SU-DHL-6 (cell line): ENCODE measurements at regions not wholly inside any gene's neighbourhood (a gene's known extent, or its start where the extent isn't known, plus 50 kb on each side); places are given as distances from the start of the nearest gene placed in this dataset.

Experiments
- H2AFZ ChIP-seq: fragments of 200-600 bp; sonication (generic); 2 replicates; pipeline ENCODE4 v1.6.1; 2014; ENCODE audit warnings: low read depth, mild to moderate bottlenecking, moderate library complexity, mixed read lengths, antibody characterized with exemption, low read length; ENCODE audit not compliant: severe bottlenecking
- H3F3A ChIP-seq: fragments of 200-600 bp; shearing (Covaris generic); 2 replicates; pipeline ENCODE4 v1.6.0; 2016; ENCODE audit warnings: antibody characterized with exemption, mild to moderate bottlenecking; ENCODE audit not compliant: insufficient read depth
- H3K27ac ChIP-seq: fragments of 200-600 bp; sonication (generic); 2 replicates; pipeline ENCODE4 v1.5.1; 2016; ENCODE audit warnings: low read depth, mild to moderate bottlenecking, low read length, moderate library complexity, mixed read lengths
- H3K27me3 ChIP-seq: fragments of 200-600 bp; sonication (generic), shearing (Covaris generic); 2 replicates; pipeline ENCODE4 v1.6.0; 2014; ENCODE audit warnings: mild to moderate bottlenecking, low read length
- H3K36me3 ChIP-seq: fragments of 200-600 bp; sonication (generic); 2 replicates; pipeline ENCODE4 v1.6.1; 2014; ENCODE audit warnings: mild to moderate bottlenecking, low read length, mixed read lengths
- H3K4me2 ChIP-seq: fragments of 300-600, 200-600 bp; shearing (Covaris generic), sonication (generic); 2 replicates; pipeline ENCODE4 v1.6.0; 2014; ENCODE audit warnings: low read length, low read depth, mild to moderate bottlenecking; ENCODE audit not compliant: poor library complexity, severe bottlenecking
- H3K4me3 ChIP-seq: fragments of 200-600 bp; sonication (generic); 2 replicates; pipeline ENCODE4 v1.5.1; 2014; ENCODE audit warnings: antibody characterized with exemption, low read length, mild to moderate bottlenecking, mixed read lengths; ENCODE audit not compliant: insufficient read depth, poor library complexity, severe bottlenecking
- H3K79me2 ChIP-seq: fragments of 200-600 bp; sonication (generic); 2 replicates; pipeline ENCODE4 v1.6.1; 2014; ENCODE audit warnings: mild to moderate bottlenecking, low read length, moderate library complexity; ENCODE audit not compliant: insufficient read depth
- H3K9ac ChIP-seq: fragments of 200-600 bp; sonication (generic); 2 replicates; pipeline ENCODE4 v1.7.0; 2014; ENCODE audit warnings: mild to moderate bottlenecking, low read length
- H3K9me2 ChIP-seq: fragments of 200-600 bp; sonication (generic); replicated peaks from 2 replicates; pipeline ENCODE4 v1.6.1; 2014; ENCODE audit warnings: low read length; ENCODE audit not compliant: insufficient read depth
- H3K9me3 ChIP-seq: fragments of 200-600 bp; sonication (generic); 2 replicates; pipeline ENCODE4 v1.6.1; 2014; ENCODE audit warnings: low read length, mixed read lengths; ENCODE audit not compliant: insufficient read depth
- H4K20me1 ChIP-seq: fragments of 200-600 bp; sonication (generic); 2 replicates; pipeline ENCODE4 v1.6.1; 2014; ENCODE audit warnings: low read depth, mild to moderate bottlenecking, antibody characterized with exemption, low read length, moderate library complexity, mixed read lengths
- EZH2phosphoT487 ChIP-seq: fragments of 200-600 bp; sonication (generic), shearing (Covaris generic); conservative IDR thresholded peaks from 2 replicates; pipeline ENCODE4 v1.6.1; 2018; ENCODE audit warnings: mild to moderate bottlenecking, antibody characterized with exemption, low read length, moderate library complexity, mixed read lengths
- TF ChIP-seq, protein P1 (sequence below): fragments of 200-600 bp; sonication (generic); IDR thresholded peaks from one replicate; pipeline ENCODE4 v1.5.1; 2017; ENCODE audit warnings: antibody characterized with exemption, mild to moderate bottlenecking, low read length, moderate library complexity; ENCODE audit not compliant: insufficient read depth, poor library complexity, severe bottlenecking

DNA sequence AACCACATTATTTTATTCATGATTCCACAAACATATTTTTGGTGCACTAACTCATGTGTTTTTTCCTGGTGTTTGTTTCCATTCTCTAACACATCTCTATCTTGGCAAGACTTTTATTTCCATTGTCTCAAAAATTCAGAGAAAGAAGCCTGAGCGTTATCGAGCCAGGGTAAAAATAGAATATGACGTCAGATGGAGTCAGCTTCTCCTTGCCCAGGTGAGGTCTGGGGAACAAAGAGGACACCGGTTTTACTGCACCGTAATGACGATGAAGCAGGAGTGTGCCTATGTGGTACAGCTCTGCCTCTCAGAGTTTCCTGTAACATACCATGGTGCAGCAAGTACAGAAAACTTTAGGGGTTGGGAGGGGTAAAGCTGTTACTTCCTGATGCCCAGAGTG lies 661.6 kb downstream of the PLCL1 start:
- Histone ChIP-seq H3K36me3 (no peaks in the 10 kb centered on the region), H2AFZ (no peak overlapping the region), H3K27ac (no peak overlapping the region), H3F3A (no peaks in the 10 kb centered on the region), H3K9me3 (no peaks in the 10 kb centered on the region), H3K9me2 (no peaks in the 10 kb centered on the region), H3K79me2 (no peaks in the 10 kb centered on the region), H3K4me3 (no peak overlapping the region), H3K4me2 (no peak overlapping the region), H4K20me1 (no peaks in the 10 kb centered on the region), H3K9ac (no peak overlapping the region), H3K27me3 (no peaks in the 10 kb centered on the region)
- TF ChIP-seq EZH2phosphoT487: no peak
- TF ChIP-seq, protein P1, sequence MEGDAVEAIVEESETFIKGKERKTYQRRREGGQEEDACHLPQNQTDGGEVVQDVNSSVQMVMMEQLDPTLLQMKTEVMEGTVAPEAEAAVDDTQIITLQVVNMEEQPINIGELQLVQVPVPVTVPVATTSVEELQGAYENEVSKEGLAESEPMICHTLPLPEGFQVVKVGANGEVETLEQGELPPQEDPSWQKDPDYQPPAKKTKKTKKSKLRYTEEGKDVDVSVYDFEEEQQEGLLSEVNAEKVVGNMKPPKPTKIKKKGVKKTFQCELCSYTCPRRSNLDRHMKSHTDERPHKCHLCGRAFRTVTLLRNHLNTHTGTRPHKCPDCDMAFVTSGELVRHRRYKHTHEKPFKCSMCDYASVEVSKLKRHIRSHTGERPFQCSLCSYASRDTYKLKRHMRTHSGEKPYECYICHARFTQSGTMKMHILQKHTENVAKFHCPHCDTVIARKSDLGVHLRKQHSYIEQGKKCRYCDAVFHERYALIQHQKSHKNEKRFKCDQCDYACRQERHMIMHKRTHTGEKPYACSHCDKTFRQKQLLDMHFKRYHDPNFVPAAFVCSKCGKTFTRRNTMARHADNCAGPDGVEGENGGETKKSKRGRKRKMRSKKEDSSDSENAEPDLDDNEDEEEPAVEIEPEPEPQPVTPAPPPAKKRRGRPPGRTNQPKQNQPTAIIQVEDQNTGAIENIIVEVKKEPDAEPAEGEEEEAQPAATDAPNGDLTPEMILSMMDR: no peak

DNA sequence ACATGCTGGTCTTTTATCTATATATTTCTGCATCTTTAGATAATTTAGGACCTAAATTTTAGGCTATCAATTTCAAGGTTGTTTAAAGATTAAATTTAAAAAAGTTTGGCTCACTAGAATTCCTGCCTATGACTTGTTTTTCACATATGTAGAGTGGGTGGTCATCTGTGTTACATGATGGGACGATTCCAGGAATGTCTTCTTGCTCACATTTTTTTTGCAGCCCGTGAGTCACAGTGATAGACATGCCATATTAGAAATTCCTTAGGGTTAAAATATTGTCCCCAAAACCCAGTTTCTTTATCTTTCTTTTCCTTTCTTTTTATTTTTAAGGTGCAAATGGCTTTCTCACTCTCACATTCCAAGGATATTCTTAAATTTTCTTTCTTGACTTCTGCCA lies 652.0 kb downstream of the PLCL1 start:
- Histone ChIP-seq H3K4me2 (no peak overlapping the region), H4K20me1 (no peaks in the 10 kb centered on the region), H3K4me3 (no peak overlapping the region), H2AFZ (no peak overlapping the region), H3F3A (no peaks in the 10 kb centered on the region), H3K79me2 (no peaks in the 10 kb centered on the region), H3K9me3 (no peaks in the 10 kb centered on the region), H3K36me3 (no peaks in the 10 kb centered on the region), H3K9me2 (no peaks in the 10 kb centered on the region), H3K27me3 (no peaks in the 10 kb centered on the region; the same call in 1 of the 2 replicates), H3K27ac (no peak overlapping the region), H3K9ac (no peak overlapping the region)
- no peak for TF ChIP-seq EZH2phosphoT487
- TF ChIP-seq, protein P1: no peak

DNA sequence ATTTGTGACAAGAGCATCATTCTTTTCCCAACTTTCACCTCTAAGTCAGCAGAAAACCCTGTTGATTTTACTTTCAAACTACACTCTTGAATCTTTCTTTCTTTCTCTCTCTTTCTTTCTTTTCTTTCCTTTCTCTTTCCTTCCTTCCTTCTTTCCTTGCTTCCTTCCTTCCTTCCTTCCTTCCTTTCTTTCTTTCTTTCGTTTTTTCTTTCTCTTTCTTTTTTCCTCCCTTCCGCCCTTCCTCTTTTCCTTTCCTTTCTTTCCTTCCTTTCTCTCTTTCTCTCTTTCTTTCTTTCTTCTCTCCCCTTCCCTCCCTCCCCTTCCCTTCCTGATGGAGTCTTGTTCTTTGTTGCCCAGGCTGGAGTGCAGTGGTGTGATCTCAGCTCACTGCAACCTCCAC lies 649.5 kb downstream of the PLCL1 start:
- no peaks in the 10 kb centered on the region; the same call in 1 of the 2 replicates for H3K27me3 ChIP-seq
- H3K4me3 ChIP-seq: no peak overlapping the region
- H3K79me2 ChIP-seq: no peaks in the 10 kb centered on the region
- no peak overlapping the region for H3K9ac ChIP-seq
- no peaks in the 10 kb centered on the region for H3K9me2 ChIP-seq
- H3F3A ChIP-seq: no peaks in the 10 kb centered on the region
- H3K36me3 ChIP-seq: no peaks in the 10 kb centered on the region
- no peak overlapping the region for H3K4me2 ChIP-seq
- no peaks in the 10 kb centered on the region for H4K20me1 ChIP-seq
- H2AFZ ChIP-seq: no peak overlapping the region
- TF ChIP-seq EZH2phosphoT487: no peak
- TF ChIP-seq, protein P1: no peak
- H3K27ac ChIP-seq: no peak overlapping the region
- H3K9me3 ChIP-seq: no peaks in the 10 kb centered on the region
